Urinary bladder (tissue), 3 donors: ENCODE measurements at regions not wholly inside any gene's neighbourhood (a gene's known extent, or its start where the extent isn't known, plus 50 kb on each side); places are given as distances from the start of the nearest gene placed in this dataset.

ENCODE experiments used
- DNase-seq: peaks from one replicate; pipeline ENCODE4 v3.0.0-alpha.2; 2015; ENCODE audit errors: extremely low spot score
- H3K27ac ChIP-seq: one replicate; pipeline ENCODE4 v1.5.1; 2013; ENCODE audit warnings: low read depth, mild to moderate bottlenecking, moderate library complexity
- H3K36me3 ChIP-seq: one replicate; pipeline ENCODE4 v1.6.1; 2013; ENCODE audit warnings: mild to moderate bottlenecking, moderate library complexity; ENCODE audit not compliant: insufficient read depth
- H3K4me1 ChIP-seq: one replicate; pipeline ENCODE4 v1.6.1; 2013; ENCODE audit warnings: mild to moderate bottlenecking, moderate library complexity; ENCODE audit not compliant: insufficient read depth
- H3K4me3 ChIP-seq: one replicate; pipeline ENCODE4 v1.5.1; 2013; ENCODE audit warnings: low read depth, low read length
- WGBS: extraction: QIAGEN DNeasy Blood & Tissue Kit; methylation state at CpG from one replicate; pipeline ENCODE4 v1.1.7; 2013; 5-methylcytosine and 5-hydroxymethylcytosine counted together
- donor health status: healthy with polysubstance abuse.
- donor health status: healthy.

DNA sequence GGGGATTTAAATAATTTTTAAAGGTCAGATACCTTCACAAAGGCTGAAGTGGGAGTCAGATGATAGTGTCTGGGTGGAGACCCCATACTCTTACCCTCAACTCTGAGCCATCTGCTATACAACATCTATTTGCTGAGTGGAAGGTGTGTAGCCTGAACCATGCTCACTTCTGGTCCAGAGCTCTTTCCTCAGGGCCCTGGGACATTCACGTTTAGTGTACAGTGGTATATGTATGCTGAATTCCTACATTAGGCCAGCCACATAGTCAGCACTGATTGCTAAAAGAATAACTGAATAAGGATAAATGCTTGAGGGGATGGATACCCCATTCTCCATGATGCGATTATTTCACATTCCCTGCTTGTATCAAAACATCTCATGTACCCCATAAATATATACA is 107.3 kb downstream of the KIF26A start:
- Histone ChIP-seq H3K4me3 (no peak overlapping the region), H3K4me1 (no peaks in the 10 kb centered on the region), H3K27ac (no peak overlapping the region), H3K36me3 (no peaks in the 10 kb centered on the region)
- no peak for DNase-seq
- WGBS = 97% methylated on average over 2 of the region's 2 CpGs

DNA sequence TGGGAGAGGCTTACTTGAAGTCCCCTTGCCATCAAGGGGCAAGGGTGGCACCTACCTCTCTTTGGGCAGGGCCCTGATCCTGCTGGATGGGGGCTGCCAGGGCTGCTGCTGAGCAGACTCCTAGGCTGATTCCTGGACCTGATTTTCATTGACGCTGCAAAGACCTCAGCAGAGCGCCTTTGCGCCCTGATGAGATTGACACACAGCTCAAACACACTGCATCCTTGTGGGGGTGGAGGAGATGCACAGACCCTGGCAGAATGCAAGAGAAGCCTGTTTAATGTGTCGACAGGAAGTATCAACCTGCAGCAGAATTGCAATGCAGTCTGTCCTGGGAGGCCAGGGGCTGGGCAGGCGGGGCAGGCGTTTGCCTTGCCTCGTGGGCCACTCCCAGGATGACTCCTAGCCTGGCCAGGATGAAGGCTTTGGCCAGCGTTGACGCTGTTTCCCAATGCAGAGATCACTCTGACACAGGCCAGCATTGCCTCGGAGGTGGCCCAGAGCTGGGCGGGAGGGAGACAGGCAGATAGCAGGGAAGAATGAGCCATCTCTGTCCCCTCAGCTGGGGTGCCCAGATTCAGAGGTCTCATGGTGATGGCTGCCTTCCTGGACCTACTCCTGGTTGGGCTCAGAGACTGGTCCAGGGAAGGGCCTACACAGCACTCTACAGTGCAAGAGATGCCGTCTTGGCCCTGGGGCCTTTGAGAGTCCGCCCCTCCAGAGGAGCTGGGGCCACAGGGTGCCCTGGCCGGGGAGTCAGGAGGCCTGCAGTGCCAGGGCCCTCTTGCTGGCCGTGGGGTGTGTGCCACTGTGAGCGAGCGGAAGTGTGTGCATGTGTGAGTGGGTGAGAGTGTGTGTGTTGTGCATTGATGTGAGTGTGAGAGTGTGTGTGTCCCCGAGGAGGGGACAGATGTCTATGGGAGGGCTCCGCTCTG is 108.3 kb downstream of the KIF26A start:
- no peaks in the 10 kb centered on the region for H3K36me3 ChIP-seq
- no peak overlapping the region for H3K4me3 ChIP-seq
- no peaks in the 10 kb centered on the region for H3K4me1 ChIP-seq
- 85% methylated on average over 19 of the region's 19 CpGs for WGBS
- no peak for DNase-seq
- no peak overlapping the region for H3K27ac ChIP-seq

DNA sequence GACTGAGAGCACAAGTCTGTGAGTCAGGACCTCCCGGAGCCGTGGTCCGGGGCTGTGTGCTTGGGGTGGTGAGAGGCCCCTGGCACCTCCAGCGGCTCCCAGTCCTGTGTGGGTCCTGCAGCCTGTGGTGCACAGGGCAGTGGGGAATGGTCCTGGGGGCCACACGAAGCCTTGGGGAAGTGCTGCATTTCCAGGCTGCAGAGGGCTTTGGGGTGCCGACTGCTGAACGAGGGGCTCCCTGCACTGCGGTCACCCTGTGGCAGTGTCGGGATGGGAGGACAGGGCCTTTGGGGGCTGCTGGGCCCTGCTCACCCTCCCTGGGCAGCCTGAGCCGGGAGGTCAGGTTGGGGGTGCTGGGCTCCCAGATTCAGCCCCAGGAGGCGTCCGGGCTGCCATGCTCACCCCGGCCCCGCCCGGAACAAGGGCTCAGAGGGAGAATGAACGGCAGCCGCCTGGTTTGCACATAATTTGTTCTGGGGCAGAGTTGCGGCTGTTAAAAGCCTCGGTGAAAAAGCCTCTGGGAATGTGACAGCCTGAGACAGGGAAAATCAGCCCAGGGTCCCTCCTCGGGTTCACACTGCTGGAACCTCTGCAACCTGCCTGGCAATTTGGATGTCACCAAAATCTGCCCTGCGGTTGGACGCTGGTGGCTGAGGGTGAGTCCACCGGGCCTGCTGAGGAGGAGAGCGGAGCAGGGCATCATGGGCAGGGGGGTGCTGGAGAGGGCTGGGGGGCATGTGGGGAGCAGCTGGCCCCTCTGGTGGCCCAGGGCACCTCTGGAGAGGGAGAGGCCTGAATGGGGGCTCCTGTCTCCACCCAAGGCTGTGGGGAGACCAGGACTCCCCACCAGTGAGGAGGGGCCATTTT is 109.2 kb downstream of the KIF26A start:
- no peak for DNase-seq
- no peak overlapping the region for H3K4me3 ChIP-seq
- 91% methylated on average over 24 of the region's 24 CpGs for WGBS
- H3K4me1 ChIP-seq = no peaks in the 10 kb centered on the region
- no peaks in the 10 kb centered on the region for H3K36me3 ChIP-seq
- no peak overlapping the region for H3K27ac ChIP-seq

DNA sequence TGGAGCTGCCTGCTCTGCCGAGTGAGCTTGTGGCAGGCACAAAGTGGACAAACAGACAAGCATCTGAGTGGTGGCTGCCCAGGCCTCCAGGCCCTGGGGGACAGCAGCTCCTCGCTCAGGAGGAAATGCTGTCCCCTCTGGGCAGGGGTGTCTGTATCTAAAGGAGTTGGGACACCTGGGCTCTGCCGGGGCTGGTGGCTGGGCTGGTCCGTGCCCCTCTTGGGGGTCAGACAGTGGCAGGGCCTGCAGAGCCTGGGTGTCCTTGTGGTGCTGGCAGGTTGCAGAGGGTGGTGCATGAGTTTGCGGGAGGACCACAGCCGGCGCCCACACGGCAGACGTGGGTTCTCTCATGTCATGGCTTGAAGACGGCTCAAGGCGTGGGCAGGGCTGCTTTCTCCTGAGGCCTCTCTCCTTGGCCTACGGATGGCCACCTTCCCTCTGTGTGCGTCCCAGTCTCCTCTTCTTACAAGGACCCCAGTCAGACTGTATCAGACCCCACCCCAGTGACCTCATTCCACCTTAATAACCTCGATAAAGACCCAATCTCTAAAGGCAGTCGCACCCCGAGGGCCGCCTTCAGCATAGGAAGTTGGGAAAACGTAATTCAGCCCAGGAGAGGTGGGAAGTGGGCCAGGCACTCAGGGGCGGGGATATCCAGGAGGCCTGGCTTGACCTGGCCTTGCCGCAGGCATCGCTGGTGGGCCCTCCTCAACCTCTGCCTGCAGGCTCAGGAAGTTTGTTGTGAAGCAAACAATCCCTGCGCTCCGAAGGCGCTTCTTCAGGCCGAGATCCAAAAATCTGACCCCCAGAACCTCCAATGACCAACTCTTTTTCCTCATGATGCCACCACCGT is 110.0 kb downstream of the KIF26A start:
- no peak for DNase-seq

DNA sequence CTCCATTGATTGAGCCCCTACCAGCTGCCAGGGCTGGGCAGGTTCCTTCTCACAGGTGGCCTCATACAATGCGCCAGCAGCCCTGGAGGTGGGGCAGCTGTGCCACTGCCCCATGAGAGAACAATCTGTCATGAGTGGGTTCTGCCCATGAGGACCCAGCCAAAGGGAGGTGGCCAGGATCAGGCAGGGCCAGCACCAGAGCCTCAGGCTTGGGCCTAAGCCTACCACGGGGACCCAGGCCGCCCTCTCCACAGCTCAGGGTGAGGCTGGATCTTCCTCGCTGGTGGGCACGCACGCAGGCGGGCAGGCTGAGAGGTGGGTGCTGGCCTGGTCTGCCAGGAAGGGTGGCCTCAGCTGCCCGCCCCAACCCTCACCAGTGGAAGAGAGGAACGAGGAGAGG is 110.7 kb downstream of the KIF26A start:
- no peak for DNase-seq
- no peaks in the 10 kb centered on the region for H3K36me3 ChIP-seq
- WGBS = 97% methylated on average over 9 of the region's 9 CpGs
- H3K27ac ChIP-seq = no peak overlapping the region
- no peak overlapping the region for H3K4me3 ChIP-seq
- no peaks in the 10 kb centered on the region for H3K4me1 ChIP-seq

More for the DNA sequence above, 110.0 kb downstream of the KIF26A start:
- WGBS = 88% methylated on average over 26 of the region's 26 CpGs
- Histone ChIP-seq H3K27ac (no peak overlapping the region), H3K4me3 (no peak overlapping the region), H3K4me1 (no peaks in the 10 kb centered on the region), H3K36me3 (no peaks in the 10 kb centered on the region)

- no peak for DNase-seq
- WGBS = 93% methylated on average over 5 of the region's 5 CpGs
- Histone ChIP-seq H3K4me3 (no peak overlapping the region), H3K4me1 (no peaks in the 10 kb centered on the region), H3K36me3 (no peaks in the 10 kb centered on the region), H3K27ac (no peak overlapping the region)
Measured at GRCh38 chr14:104249706-104250105, 111.3 kb downstream of the KIF26A start.

DNA sequence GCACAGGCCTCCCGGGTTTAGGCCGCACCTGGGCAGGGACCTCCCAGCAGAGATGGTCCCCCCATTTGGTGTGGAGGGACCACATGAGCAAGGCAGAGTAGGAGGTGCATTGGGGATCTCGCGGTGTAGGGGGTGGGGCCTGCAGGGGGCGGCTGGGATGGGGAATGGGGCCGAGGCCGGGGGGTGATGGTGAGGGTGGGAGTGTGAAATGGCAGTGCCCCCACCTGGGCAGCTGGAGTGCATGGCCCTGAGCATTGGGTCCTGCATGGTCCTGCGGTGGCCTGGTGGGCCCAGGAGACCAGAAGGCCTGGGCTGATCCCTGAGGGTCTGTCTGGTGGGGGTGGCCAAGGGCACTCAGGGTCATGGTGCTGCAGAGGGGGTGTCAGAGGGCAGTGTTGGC is 111.8 kb downstream of the KIF26A start:
- 89% methylated on average over 8 of the region's 8 CpGs for whole genome bisulfite sequencing
- H3K36me3 ChIP-seq = no peaks in the 10 kb centered on the region
- H3K27ac ChIP-seq = no peak overlapping the region
- no peak overlapping the region for H3K4me3 ChIP-seq
- no peaks in the 10 kb centered on the region for H3K4me1 ChIP-seq
- no peak for DNase-seq

DNA sequence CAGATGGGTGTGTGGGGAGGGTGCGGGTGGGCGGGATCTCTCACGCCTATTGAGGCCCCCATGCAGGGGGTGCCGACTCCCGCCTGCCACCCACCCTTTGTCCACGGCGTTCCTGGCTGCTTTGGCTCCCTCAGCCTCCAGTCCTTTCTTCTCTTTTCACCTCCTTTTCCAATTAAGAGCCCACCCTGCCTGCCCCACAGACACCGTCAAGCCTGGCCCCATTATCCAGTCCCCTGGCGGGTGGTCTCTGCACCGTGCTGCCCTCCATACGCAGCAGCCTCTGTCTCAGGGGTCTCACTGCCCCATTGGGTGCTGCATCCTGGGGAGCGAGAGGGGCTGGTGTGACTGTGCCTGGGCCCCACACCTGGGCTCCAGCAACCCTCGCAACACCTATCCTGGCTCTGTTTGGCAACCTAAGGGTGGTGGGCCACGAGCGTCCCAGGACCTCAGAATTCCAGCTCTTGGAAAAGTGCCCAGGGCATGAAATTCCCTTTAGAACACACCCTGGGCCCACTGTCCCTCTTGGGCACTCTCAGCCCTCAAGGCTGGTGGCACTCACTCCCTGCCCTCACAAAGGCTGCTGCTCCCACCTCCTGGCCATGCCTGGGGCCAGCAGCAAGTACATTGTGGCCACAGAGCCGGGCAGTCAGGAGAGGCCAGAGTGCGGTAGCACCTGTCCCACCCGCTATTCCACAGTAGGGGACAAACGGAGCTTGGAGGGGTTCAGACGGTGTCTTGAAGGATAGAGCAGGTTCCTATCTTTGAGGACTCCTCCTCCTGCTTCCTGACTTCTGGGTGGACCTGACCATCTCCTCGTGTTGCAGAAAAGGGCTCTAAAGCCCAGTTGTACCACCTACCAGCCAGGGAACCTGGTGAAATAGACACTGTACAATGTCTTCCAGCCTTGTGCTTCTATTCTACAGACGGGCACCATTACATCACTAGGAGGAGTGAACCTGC is 114.1 kb downstream of the KIF26A start:
- no peak for DNase-seq
- no peaks in the 10 kb centered on the region for H3K36me3 ChIP-seq
- H3K4me1 ChIP-seq = no peaks in the 10 kb centered on the region
- H3K27ac ChIP-seq = no peak overlapping the region
- 87% methylated on average over 22 of the region's 22 CpGs for WGBS
- no peak overlapping the region for H3K4me3 ChIP-seq

GRCh38 chr14:104253223-104253822 is 114.9 kb downstream of the KIF26A start:
- Histone ChIP-seq H3K36me3 (no peaks in the 10 kb centered on the region), H3K4me3 (no peak overlapping the region), H3K27ac (no peak overlapping the region), H3K4me1 (no peaks in the 10 kb centered on the region)
- 88% methylated on average over 19 of the region's 19 CpGs for WGBS
- DNase-seq = no peak

DNA sequence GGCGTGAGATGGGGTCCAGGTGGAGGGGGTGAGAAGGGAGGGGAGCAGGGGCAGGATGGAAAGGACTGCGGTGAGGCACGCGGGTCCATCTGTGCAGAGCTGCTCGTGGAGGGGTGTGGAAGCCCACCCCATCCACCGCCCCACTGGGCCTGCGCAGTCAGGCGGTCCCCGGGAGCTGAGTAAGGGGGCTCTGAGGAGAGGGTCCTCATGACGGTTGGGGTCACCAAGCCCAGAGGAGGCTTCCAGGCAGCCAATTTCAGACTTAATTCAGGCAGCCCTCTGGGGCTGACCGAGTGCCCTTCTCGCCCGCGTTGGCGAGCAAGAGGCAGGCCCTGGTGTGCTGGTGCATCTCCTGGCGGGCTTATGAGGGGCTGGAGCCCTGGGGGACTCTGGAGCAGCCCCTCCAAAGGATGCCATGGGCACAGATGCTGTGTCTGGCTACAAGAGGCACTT is 115.5 kb downstream of the KIF26A start:
- WGBS = 83% methylated on average over 16 of the region's 16 CpGs
- no peak overlapping the region for H3K27ac ChIP-seq
- H3K4me3 ChIP-seq = no peak overlapping the region
- DNase-seq = no peak
- H3K36me3 ChIP-seq = no peaks in the 10 kb centered on the region
- H3K4me1 ChIP-seq = no peaks in the 10 kb centered on the region

- Histone ChIP-seq H3K27ac (no peak overlapping the region), H3K4me1 (no peaks in the 10 kb centered on the region), H3K4me3 (no peak overlapping the region), H3K36me3 (no peaks in the 10 kb centered on the region)
- no peak for DNase-seq
- WGBS = 32% methylated on average over 13 of the region's 13 CpGs
Measured at GRCh38 chr14:104254735-104255400, 116.5 kb downstream of the KIF26A start.

GRCh38 chr14:104256025-104256424 is 117.6 kb downstream of the KIF26A start:
- Histone ChIP-seq H3K36me3 (no peaks in the 10 kb centered on the region), H3K27ac (no peak overlapping the region), H3K4me3 (no peak overlapping the region), H3K4me1 (no peaks in the 10 kb centered on the region)
- WGBS = 93% methylated on average over 2 of the region's 2 CpGs
- no peak for DNase-seq
